ENCODE measurements at regions not wholly inside any gene's neighbourhood (a gene's known extent, or its start where the extent isn't known, plus 50 kb on each side); places are given as distances from the start of the nearest gene placed in this dataset.

DNA sequence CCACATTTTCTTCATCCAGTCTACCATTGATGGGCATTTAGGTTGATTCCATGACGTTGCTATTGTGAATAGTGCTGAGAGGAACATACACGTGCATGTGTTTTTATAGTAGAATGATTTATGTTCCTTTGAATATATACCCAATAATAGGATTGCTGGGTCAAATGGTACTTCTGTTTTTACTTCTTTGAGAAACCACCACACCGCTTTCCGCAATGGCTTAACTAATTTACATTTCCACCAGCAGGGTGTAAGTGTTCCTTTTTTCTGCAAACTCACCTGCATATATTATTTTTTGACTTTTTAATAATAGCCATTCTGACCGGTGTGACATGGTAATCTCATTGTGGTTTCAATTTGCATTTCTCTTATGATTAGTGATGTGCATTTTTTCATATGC is 82.2 kb upstream of the RFX3 start:
- WGBS, result 83% methylated on average over 5 of the region's 5 CpGs
- ATAC-seq, result no peak
- Histone ChIP-seq H3K27ac (ENCODE audit: low read length) (no peak overlapping the region), H3K4me1 (ENCODE audit: control insufficient read depth, insufficient read depth, low read length) (no peaks in the 10 kb centered on the region), H3K9me3 (ENCODE audit: control insufficient read depth, low read length) (no peaks in the 10 kb centered on the region), H3K27me3 (ENCODE audit: control insufficient read depth, insufficient read depth) (no peaks in the 10 kb centered on the region), H3K4me3 (ENCODE audit: low read length) (no peak overlapping the region)
- intact Hi-C loops (cut with DNase I), result no loop called here
- DNase-seq, result no peak

DNA sequence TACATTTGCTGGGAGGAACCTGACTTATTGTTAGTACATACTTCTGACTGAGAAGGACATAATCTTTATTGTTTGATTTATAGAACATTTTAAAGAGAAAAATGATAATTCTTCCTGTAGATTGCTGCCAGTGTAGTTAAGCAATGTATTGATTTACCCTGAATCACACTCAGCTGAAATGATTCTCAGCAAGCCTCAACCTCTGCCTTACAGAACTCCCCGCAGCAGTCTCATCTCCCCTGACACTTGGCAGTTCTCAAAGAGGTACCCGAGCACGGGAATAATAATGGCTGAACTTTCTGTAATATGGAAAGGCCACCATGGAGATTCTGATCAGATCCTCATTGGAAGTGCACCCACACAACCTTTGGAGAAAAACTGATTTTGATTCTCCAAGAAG is 74.9 kb upstream of the RFX3 start:
- intact Hi-C loops (cut with DNase I), result no loop called here
- WGBS, result 83% methylated on average over 3 of the region's 3 CpGs
- H3K27me3 ChIP-seq (ENCODE audit: control insufficient read depth, insufficient read depth), result no peaks in the 10 kb centered on the region
- no peak overlapping the region for H3K4me3 ChIP-seq (ENCODE audit: low read length)
- DNase-seq, result no peak
- ATAC-seq, result no peak
- no peaks in the 10 kb centered on the region for H3K4me1 ChIP-seq (ENCODE audit: control insufficient read depth, insufficient read depth, low read length)
- no peaks in the 10 kb centered on the region for H3K9me3 ChIP-seq (ENCODE audit: control insufficient read depth, low read length)
- no peak overlapping the region for H3K27ac ChIP-seq (ENCODE audit: low read length)

DNA sequence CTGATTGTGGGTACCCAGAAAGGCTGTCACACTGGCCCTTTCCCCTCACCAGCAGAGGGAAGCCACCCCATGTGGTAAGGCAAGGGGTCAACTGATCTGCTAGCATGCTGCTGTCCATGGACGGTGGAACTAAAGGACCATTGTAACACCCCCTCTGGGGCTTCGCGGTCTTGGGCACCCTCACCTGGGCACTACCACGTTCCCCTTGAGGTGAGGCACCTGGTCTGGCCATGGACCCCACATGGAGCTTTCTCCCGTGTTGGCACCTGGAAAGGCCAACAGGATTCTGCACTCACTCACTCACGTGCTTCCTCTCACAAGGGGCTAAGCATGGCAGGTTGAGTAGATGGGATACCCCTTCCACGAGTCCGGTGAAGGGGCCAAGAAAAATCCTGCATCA is 72.0 kb upstream of the RFX3 start:
- no peaks in the 10 kb centered on the region for H3K9me3 ChIP-seq (ENCODE audit: control insufficient read depth, low read length)
- intact Hi-C loops (cut with DNase I), result no loop called here
- no peak overlapping the region for H3K4me3 ChIP-seq (ENCODE audit: low read length)
- 93% methylated on average over 8 of the region's 8 CpGs for WGBS
- DNase-seq (no peak), ATAC-seq (no peak)
- no peaks in the 10 kb centered on the region for H3K4me1 ChIP-seq (ENCODE audit: control insufficient read depth, insufficient read depth, low read length)
- no peaks in the 10 kb centered on the region for H3K27me3 ChIP-seq (ENCODE audit: control insufficient read depth, insufficient read depth)
- H3K27ac ChIP-seq (ENCODE audit: low read length), result no peak overlapping the region

DNA sequence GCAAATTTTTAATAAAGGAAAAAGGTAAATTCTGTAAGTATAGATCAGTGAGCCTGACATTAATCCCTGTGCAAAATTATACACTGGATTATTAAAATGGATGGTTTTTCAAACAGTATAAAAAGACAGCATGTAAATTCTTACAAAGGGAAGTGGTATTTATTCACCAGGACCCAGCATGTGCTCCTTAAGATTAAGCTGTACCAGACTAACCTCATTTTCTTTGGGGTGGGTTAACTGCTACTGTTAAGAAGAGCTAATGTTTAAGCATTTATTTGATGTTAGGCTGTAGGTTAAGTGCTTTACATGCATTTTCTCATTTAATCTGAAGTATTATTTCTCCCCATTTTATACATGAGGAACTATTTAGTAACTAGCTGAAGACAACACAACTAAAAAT is 60.3 kb upstream of the RFX3 start:
- Histone ChIP-seq H3K27me3 (ENCODE audit: control insufficient read depth, insufficient read depth) (no peaks in the 10 kb centered on the region), H3K4me3 (ENCODE audit: low read length) (no peak overlapping the region), H3K9me3 (ENCODE audit: control insufficient read depth, low read length) (no peaks in the 10 kb centered on the region), H3K4me1 (ENCODE audit: control insufficient read depth, insufficient read depth, low read length) (no peaks in the 10 kb centered on the region), H3K27ac (ENCODE audit: low read length) (no peak overlapping the region)
- intact Hi-C loops (cut with DNase I), result no loop called here
- no peak for ATAC-seq
- DNase-seq, result no peak

DNA sequence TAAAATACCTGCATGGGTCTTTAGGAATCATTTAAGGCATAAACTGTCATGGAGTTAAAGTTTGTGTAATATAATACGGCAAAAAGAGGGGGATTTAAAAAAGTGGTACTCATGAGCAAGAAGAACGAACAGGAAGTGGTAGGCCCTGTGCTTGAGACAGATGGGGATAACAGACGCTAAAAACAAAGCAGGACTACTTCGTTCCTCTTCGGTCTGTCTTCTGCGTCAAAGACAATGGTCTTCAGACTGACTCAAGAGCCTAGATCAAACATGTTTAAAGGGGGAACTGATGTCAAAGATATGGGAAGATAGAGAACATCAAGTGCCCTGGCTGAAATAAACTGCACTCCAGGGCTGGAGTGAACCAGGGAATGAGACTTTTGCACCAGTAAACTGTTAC is 59.8 kb upstream of the RFX3 start:
- ATAC-seq (no peak), DNase-seq (no peak)
- 77% methylated on average over 6 of the region's 6 CpGs for WGBS
- intact Hi-C loops (cut with DNase I), result no loop called here
- no peak overlapping the region for H3K4me3 ChIP-seq (ENCODE audit: low read length)
- H3K27ac ChIP-seq (ENCODE audit: low read length), result no peak overlapping the region
- H3K27me3 ChIP-seq (ENCODE audit: control insufficient read depth, insufficient read depth), result no peaks in the 10 kb centered on the region
- H3K9me3 ChIP-seq (ENCODE audit: control insufficient read depth, low read length), result no peaks in the 10 kb centered on the region
- no peaks in the 10 kb centered on the region for H3K4me1 ChIP-seq (ENCODE audit: control insufficient read depth, insufficient read depth, low read length)

DNA sequence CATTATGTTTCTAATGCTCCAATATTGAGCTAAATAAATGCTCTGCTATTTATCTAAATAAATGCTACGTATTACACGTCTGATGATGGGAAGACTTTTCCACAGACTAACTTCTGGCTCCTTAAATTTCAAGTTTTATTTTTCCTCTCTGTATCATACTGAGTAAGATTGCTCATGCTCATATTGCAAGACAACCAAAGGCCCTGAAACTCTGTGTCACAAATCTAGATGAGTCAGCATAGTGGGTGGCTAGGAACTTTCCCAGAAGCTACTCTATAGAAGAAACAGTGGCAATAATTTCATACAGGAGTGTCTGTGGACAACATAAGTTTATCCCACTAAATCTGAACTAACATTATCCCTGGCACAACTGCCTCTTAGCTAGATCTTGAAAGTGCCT is 53.0 kb upstream of the RFX3 start:
- Histone ChIP-seq H3K4me3 (ENCODE audit: low read length) (no peak overlapping the region), H3K27me3 (ENCODE audit: control insufficient read depth, insufficient read depth) (no peaks in the 10 kb centered on the region), H3K4me1 (ENCODE audit: control insufficient read depth, insufficient read depth, low read length) (no peaks in the 10 kb centered on the region), H3K9me3 (ENCODE audit: control insufficient read depth, low read length) (no peaks in the 10 kb centered on the region), H3K27ac (ENCODE audit: low read length) (no peak overlapping the region)
- 96% methylated on average over 2 of the region's 2 CpGs for WGBS
- DNase-seq, result no peak
- ATAC-seq, result no peak
- intact Hi-C loops (cut with DNase I), result no loop called here

DNA sequence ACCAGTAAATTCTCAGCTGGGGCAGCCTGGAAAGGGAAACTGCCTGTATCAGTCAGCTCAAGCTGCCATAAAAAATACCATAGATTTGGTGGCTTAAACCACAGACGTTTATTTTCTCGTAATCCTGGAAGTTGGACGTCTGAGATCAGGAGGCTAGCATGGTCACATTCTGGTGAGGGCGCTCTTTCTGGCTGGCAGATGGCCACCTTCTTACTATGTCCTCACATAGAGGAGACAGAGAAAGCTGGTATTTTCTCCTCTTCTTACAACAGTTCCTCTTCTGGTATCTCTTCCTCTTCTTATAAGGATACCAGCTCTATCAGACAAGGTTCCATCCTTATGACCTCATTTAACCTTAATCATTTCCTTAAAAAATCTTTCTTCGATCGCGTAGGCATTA is 50.5 kb upstream of the RFX3 start:
- Histone ChIP-seq H3K4me1 (ENCODE audit: control insufficient read depth, insufficient read depth, low read length) (no peaks in the 10 kb centered on the region), H3K27ac (ENCODE audit: low read length) (no peak overlapping the region), H3K27me3 (ENCODE audit: control insufficient read depth, insufficient read depth) (no peaks in the 10 kb centered on the region), H3K9me3 (ENCODE audit: control insufficient read depth, low read length) (no peaks in the 10 kb centered on the region), H3K4me3 (ENCODE audit: low read length) (no peak overlapping the region)
- 54% methylated on average over 7 of the region's 7 CpGs for WGBS
- peak; percentile 33 to 65 (median 42) for DNase-seq
- intact Hi-C loops (cut with DNase I), result no loop called here
- ATAC-seq, result peak in 1 of 2 donors; percentile 50

DNA sequence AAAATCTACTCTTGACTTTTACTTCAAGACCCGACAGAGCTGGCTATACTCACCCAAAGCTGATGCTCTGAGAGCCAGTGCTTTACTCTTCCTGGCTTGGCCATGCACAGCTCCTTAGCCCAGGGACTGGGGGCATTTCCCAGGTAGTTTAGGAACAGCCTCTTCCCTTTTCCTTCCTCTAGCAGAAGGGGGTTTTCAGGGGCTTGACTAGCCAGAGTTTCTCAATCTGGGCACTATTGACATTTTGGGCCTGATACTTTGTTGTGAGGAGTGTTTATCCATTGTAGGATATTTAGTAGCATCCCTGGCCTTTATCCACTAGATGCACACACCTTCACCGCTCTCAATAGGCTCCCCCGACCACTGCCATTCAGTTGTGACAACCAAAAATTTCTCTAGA is 50.0 kb upstream of the RFX3 start:
- Histone ChIP-seq H3K4me1 (ENCODE audit: control insufficient read depth, insufficient read depth, low read length) (no peaks in the 10 kb centered on the region), H3K4me3 (ENCODE audit: low read length) (no peak overlapping the region), H3K27ac (ENCODE audit: low read length) (no peak overlapping the region), H3K27me3 (ENCODE audit: control insufficient read depth, insufficient read depth) (no peaks in the 10 kb centered on the region), H3K9me3 (ENCODE audit: control insufficient read depth, low read length) (no peaks in the 10 kb centered on the region)
- no peak for ATAC-seq
- intact Hi-C loops (cut with DNase I), result no loop called here
- DNase-seq, result no peak
- WGBS, result 95% methylated on average over 3 of the region's 3 CpGs
